CD14-positive monocyte (primary cell): ENCODE measurements at regions not wholly inside any gene's neighbourhood (a gene's known extent, or its start where the extent isn't known, plus 50 kb on each side); places are given as distances from the start of the nearest gene placed in this dataset.

ENCODE experiments used
- DNase-seq, 3 donors: peaks; one replicate each; pipeline ENCODE4 v3.0.0-alpha.2; 2011 to 2022
- H2AFZ ChIP-seq: 2 replicates; pipeline ENCODE4 v1.6.0; 2012; ENCODE audit warnings: mild to moderate bottlenecking, low read depth, low read length, inconsistent platforms; ENCODE audit not compliant: insufficient read depth, poor library complexity, severe bottlenecking
- H3K27ac ChIP-seq, 2 donors: 1 replicate in 1 of 2; 2 replicates in 1 of 2; pipeline ENCODE4 v1.5.1; 2012 to 2013; ENCODE audit warnings: low read length in 2 of 2, control low read depth in 1 of 2, inconsistent platforms in 1 of 2, low read depth in 1 of 2, mild to moderate bottlenecking in 1 of 2
- H3K27me3 ChIP-seq, 2 donors: one replicate each; pipeline versions ENCODE4 v1.6.0 to v1.6.1; 2011 to 2013; ENCODE audit warnings: low read length in 2 of 2; ENCODE audit not compliant: control insufficient read depth in 2 of 2, insufficient read depth in 2 of 2
- H3K36me3 ChIP-seq, 2 donors: replicated peaks in 1 of 2; 1 replicate in 1 of 2; 2 replicates in 1 of 2; pipeline versions ENCODE4 v1.5.1 to v1.6.1; 2012 to 2013; ENCODE audit warnings: low read length in 2 of 2, control low read depth in 1 of 2, inconsistent platforms in 1 of 2, mild to moderate bottlenecking in 1 of 2; ENCODE audit not compliant: insufficient read depth in 2 of 2, control insufficient read depth in 1 of 2
- H3K4me1 ChIP-seq, 2 donors: 1 replicate in 1 of 2; 2 replicates in 1 of 2; pipeline versions ENCODE4 v1.5.1 to v1.6.1; 2012 to 2013; ENCODE audit warnings: low read length in 2 of 2, control low read depth in 1 of 2, inconsistent platforms in 1 of 2, mild to moderate bottlenecking in 1 of 2, moderate library complexity in 1 of 2; ENCODE audit not compliant: insufficient read depth in 2 of 2, control insufficient read depth in 1 of 2
- H3K4me2 ChIP-seq: replicated peaks from 2 replicates; pipeline ENCODE3; 2012; ENCODE audit warnings: low read length, moderate library complexity, mild to moderate bottlenecking; ENCODE audit not compliant: poor library complexity, severe bottlenecking; ENCODE audit errors: extremely low read depth
- H3K4me3 ChIP-seq, 3 experiments: fragments of 200-600 bp in 1 of 3; sonication (generic) in 1 of 3; replicated peaks in 1 of 3; 1 replicate in 2 of 3; 2 replicates in 1 of 3; pipeline ENCODE4 v1.5.1; 2011 to 2013; ENCODE audit warnings: low read length in 3 of 3, mild to moderate bottlenecking in 3 of 3, control low read depth in 2 of 3, low read depth in 2 of 3, inconsistent platforms in 1 of 3, moderate library complexity in 1 of 3
- H3K79me2 ChIP-seq: 2 replicates; pipeline ENCODE4 v1.6.0; 2012; ENCODE audit warnings: mild to moderate bottlenecking, control low read depth, inconsistent platforms, low read length, moderate library complexity; ENCODE audit not compliant: insufficient read depth
- H3K9ac ChIP-seq: 2 replicates; pipeline ENCODE4 v1.6.0; 2017; ENCODE audit warnings: low read length, mild to moderate bottlenecking; ENCODE audit not compliant: insufficient read depth, poor library complexity, severe bottlenecking
- H3K9me3 ChIP-seq, 2 donors: replicated peaks in 1 of 2; 1 replicate in 1 of 2; 2 replicates in 1 of 2; pipeline versions ENCODE4 v1.5.1 to v1.6.1; 2012 to 2013; ENCODE audit warnings: low read length in 2 of 2, control low read depth in 1 of 2; ENCODE audit not compliant: control insufficient read depth in 1 of 2, insufficient read depth in 1 of 2
- H4K20me1 ChIP-seq: 2 replicates; pipeline ENCODE4 v1.6.0; 2012; ENCODE audit warnings: mild to moderate bottlenecking, low read length, control low read depth, moderate library complexity; ENCODE audit not compliant: insufficient read depth
- H3K27ac Mint-ChIP-seq, 7 donors: one replicate each; pipeline ENCODE4 v1.8.0; 2020; ENCODE audit warnings: mild to moderate bottlenecking in 7 of 7, mixed read lengths in 7 of 7, moderate library complexity in 6 of 7, inconsistent platforms in 2 of 7
- H3K27me3 Mint-ChIP-seq, 3 donors: one replicate each; pipeline ENCODE4 v1.8.0; 2021 to 2022; ENCODE audit warnings: low read depth in 3 of 3, mild to moderate bottlenecking in 3 of 3, mixed read lengths in 3 of 3, moderate library complexity in 3 of 3, inconsistent platforms in 1 of 3
- H3K36me3 Mint-ChIP-seq, 2 donors: one replicate each; pipeline ENCODE4 v1.8.0; 2020; ENCODE audit warnings: mixed read lengths in 2 of 2, inconsistent platforms in 1 of 2, mild to moderate bottlenecking in 1 of 2
- H3K4me1 Mint-ChIP-seq: one replicate; pipeline ENCODE4 v1.8.0; 2020; ENCODE audit warnings: mild to moderate bottlenecking, mixed read lengths
- H3K4me3 Mint-ChIP-seq, 2 donors: one replicate each; pipeline ENCODE4 v1.8.0; 2020; ENCODE audit warnings: mild to moderate bottlenecking in 2 of 2, mixed read lengths in 2 of 2, moderate library complexity in 1 of 2
- H3K9me3 Mint-ChIP-seq, 7 donors: one replicate each; pipeline ENCODE4 v1.8.0; 2020 to 2022; ENCODE audit warnings: mixed read lengths in 7 of 7, mild to moderate bottlenecking in 6 of 7, moderate library complexity in 6 of 7, inconsistent platforms in 2 of 7
- CTCF ChIP-seq: fragments of 200-600 bp; IDR thresholded peaks from one replicate; pipeline ENCODE4 v1.8.0; 2022; ENCODE audit warnings: antibody characterized with exemption, mild to moderate bottlenecking
- WGBS: methylation state at CpG from one replicate; pipeline ENCODE4 v1.1.5; 2013; ENCODE audit warnings: missing lambda C conversion rate; ENCODE audit not compliant: insufficient coverage; 5-methylcytosine and 5-hydroxymethylcytosine counted together
- intact Hi-C, 2 donors: fragments of 100-400 bp; cut with micrococcal nuclease; formaldehyde crosslinking; loops; one replicate each; pipeline versions ENCODE4 v1.15.0 to v1.15.1; 2023

- no peak for TF ChIP-seq CTCF
- no peaks in the 10 kb centered on the region for H3K4me1 ChIP-seq
- H3K9me3 ChIP-seq: no peaks in the 10 kb centered on the region
- no peaks in the 10 kb centered on the region for H3K79me2 ChIP-seq
- H3K4me1 Mint-ChIP-seq: no peaks in the 10 kb centered on the region
- H3K27me3 ChIP-seq: no peaks in the 10 kb centered on the region
- DNase-seq: no peak
- no peak overlapping the region for H3K4me3 ChIP-seq
- no peak overlapping the region for H3K9ac ChIP-seq
- no peaks in the 10 kb centered on the region for H3K36me3 ChIP-seq
- H3K27ac Mint-ChIP-seq: no peak overlapping the region
- peaks cover 1 to 3% (median 1%) of the 10 kb centered on the region in 3 donors for H3K27me3 Mint-ChIP-seq
- peaks cover 0 to 12% (median 5%) of the 10 kb centered on the region in 7 donors for H3K9me3 Mint-ChIP-seq
- WGBS: no CpG with 5 or more reads among the region's 1 CpG
- H3K27ac ChIP-seq: no peak overlapping the region
- intact Hi-C loops: no loop called here
- no peak overlapping the region for H3K4me3 Mint-ChIP-seq
- no peaks in the 10 kb centered on the region for H4K20me1 ChIP-seq
- H2AFZ ChIP-seq: no peak overlapping the region
- no peak overlapping the region for H3K4me2 ChIP-seq
- H3K36me3 Mint-ChIP-seq: no peaks in the 10 kb centered on the region
Observed at GRCh38 chr2:225938991-225939390, 539.5 kb downstream of the NYAP2 start.

GRCh38 chr2:225937625-225938187 is 538.2 kb downstream of the NYAP2 start:
- Histone ChIP-seq H3K79me2 (no peaks in the 10 kb centered on the region), H3K4me2 (no peak overlapping the region), H3K36me3 (no peaks in the 10 kb centered on the region), H3K9ac (no peak overlapping the region), H3K4me3 (no peak overlapping the region), H3K27me3 (no peaks in the 10 kb centered on the region), H2AFZ (no peak overlapping the region), H3K4me1 (no peaks in the 10 kb centered on the region), H3K9me3 (no peaks in the 10 kb centered on the region), H3K27ac (no peak overlapping the region), H4K20me1 (no peaks in the 10 kb centered on the region)
- TF ChIP-seq CTCF: no peak
- no peak overlapping the region for H3K27ac Mint-ChIP-seq
- no peak overlapping the region for H3K4me3 Mint-ChIP-seq
- H3K27me3 Mint-ChIP-seq: peaks cover 1 to 3% (median 3%) of the 10 kb centered on the region in 3 donors
- intact Hi-C loops: no loop called here
- no CpG with 5 or more reads among the region's 1 CpG for WGBS
- peaks cover 0 to 12% (median 5%) of the 10 kb centered on the region in 7 donors for H3K9me3 Mint-ChIP-seq
- no peaks in the 10 kb centered on the region for H3K4me1 Mint-ChIP-seq
- no peak for DNase-seq
- no peaks in the 10 kb centered on the region for H3K36me3 Mint-ChIP-seq
